Transverse colon (tissue), 4 donors: ENCODE measurements at regions not wholly inside any gene's neighbourhood (a gene's known extent, or its start where the extent isn't known, plus 50 kb on each side); places are given as distances from the start of the nearest gene placed in this dataset.

Experiments
- CTCF ChIP-seq, 5 experiments: fragments of 200-600 bp in 3 of 5; fragments of 450-650 bp in 2 of 5; sonication (generic) in 3 of 5; IDR thresholded peaks; 1 replicate in 2 of 5; 2 replicates in 3 of 5; pipeline ENCODE4 v1.5.1; 2016 to 2017; ENCODE audit warnings: antibody characterized with exemption in 5 of 5, inconsistent platforms in 3 of 5, mild to moderate bottlenecking in 2 of 5, moderate library complexity in 1 of 5
- EP300 ChIP-seq: sonication (generic); formaldehyde crosslinking; IDR thresholded peaks from one replicate; pipeline ENCODE4 v1.6.1; 2017; ENCODE audit warnings: antibody characterized with exemption, low read depth
- POLR2A ChIP-seq: fragments of 450-650 bp; IDR thresholded peaks from one replicate; pipeline ENCODE4 v1.6.1; 2016; ENCODE audit warnings: antibody characterized with exemption, mild to moderate bottlenecking, moderate library complexity
- POLR2AphosphoS5 ChIP-seq, 3 donors: sonication (generic); formaldehyde crosslinking; IDR thresholded peaks; one replicate each; pipeline ENCODE4 v1.6.1; 2016; ENCODE audit warnings: antibody characterized with exemption in 3 of 3

- TF ChIP-seq EP300 (no peak), CTCF (IDR thresholded peaks at IDR 0.05) (no peak), POLR2A (no peak), POLR2AphosphoS5 (IDR thresholded peaks at IDR 0.05) (no peak)
Observed at GRCh38 chr11:91763331-91763730, 461.3 kb upstream of the FAT3 start.
